Sigmoid colon (tissue), 6 donors: ENCODE measurements at regions not wholly inside any gene's neighbourhood (a gene's known extent, or its start where the extent isn't known, plus 50 kb on each side); places are given as distances from the start of the nearest gene placed in this dataset.
"Not testable (repeated sequence)": the region's sequence is repeated elsewhere in the genome, so short reads cannot be mapped to it uniquely, and the experiment has no call there.

Experiments
- DNase-seq: peaks from one replicate; pipeline ENCODE4 v3.0.0-alpha.2; 2019
- H3K27ac ChIP-seq, 4 donors: fragments of 200-600 bp; sonication (generic); one replicate each; pipeline ENCODE4 v1.5.1; 2016 to 2019; ENCODE audit warnings: mild to moderate bottlenecking in 1 of 4
- H3K27me3 ChIP-seq, 3 donors: fragments of 200-600 bp; sonication (generic); one replicate each; pipeline ENCODE4 v1.5.1; 2019; ENCODE audit warnings: mild to moderate bottlenecking in 1 of 3
- H3K36me3 ChIP-seq, 4 donors: fragments of 200-600 bp; sonication (generic); one replicate each; pipeline ENCODE4 v1.5.1; 2016 to 2019
- H3K4me1 ChIP-seq, 4 donors: fragments of 200-600 bp; sonication (generic); one replicate each; pipeline ENCODE4 v1.5.1; 2017 to 2019
- H3K4me3 ChIP-seq, 4 donors: fragments of 200-600 bp; sonication (generic); one replicate each; pipeline ENCODE4 v1.5.1; 2017 to 2019; ENCODE audit warnings: mild to moderate bottlenecking in 2 of 4, moderate library complexity in 1 of 4
- H3K9me3 ChIP-seq, 4 donors: fragments of 200-600 bp in 3 of 4; sonication (generic) in 3 of 4; one replicate each; pipeline versions ENCODE4 v1.5.1 to v1.6.1; 2013 to 2019
- CTCF ChIP-seq, 4 experiments: fragments of 450-650 bp in 3 of 4; fragments of 200-600 bp in 1 of 4; IDR thresholded peaks; one replicate each; pipeline ENCODE4 v1.5.1; 2016 to 2019; ENCODE audit warnings: antibody characterized with exemption in 4 of 4, mild to moderate bottlenecking in 3 of 4, moderate library complexity in 2 of 4
- EP300 ChIP-seq, 4 donors: sonication (generic); formaldehyde crosslinking; IDR thresholded peaks; one replicate each; pipeline ENCODE4 v1.6.1; 2017; ENCODE audit warnings: antibody characterized with exemption in 4 of 4
- POLR2A ChIP-seq, 2 donors: fragments of 450-650 bp; IDR thresholded peaks; one replicate each; pipeline ENCODE4 v1.6.1; 2016; ENCODE audit warnings: antibody characterized with exemption in 2 of 2, mild to moderate bottlenecking in 2 of 2, moderate library complexity in 2 of 2
- POLR2AphosphoS5 ChIP-seq, 4 donors: sonication (generic); formaldehyde crosslinking; IDR thresholded peaks; one replicate each; pipeline ENCODE4 v1.6.1; 2017; ENCODE audit warnings: antibody characterized with exemption in 4 of 4
- WGBS, 2 donors: extraction: QIAGEN DNeasy Blood & Tissue Kit; methylation state at CpG; one replicate each; pipeline ENCODE4 v1.1.7; 2013; 5-methylcytosine and 5-hydroxymethylcytosine counted together
- intact Hi-C: fragments of 100-400 bp; cut with DNase I; formaldehyde crosslinking; loops from one replicate; pipeline ENCODE4 v1.15.1; 2023
- donor health status: healthy with polysubstance abuse.
- donor health status: healthy.

DNA sequence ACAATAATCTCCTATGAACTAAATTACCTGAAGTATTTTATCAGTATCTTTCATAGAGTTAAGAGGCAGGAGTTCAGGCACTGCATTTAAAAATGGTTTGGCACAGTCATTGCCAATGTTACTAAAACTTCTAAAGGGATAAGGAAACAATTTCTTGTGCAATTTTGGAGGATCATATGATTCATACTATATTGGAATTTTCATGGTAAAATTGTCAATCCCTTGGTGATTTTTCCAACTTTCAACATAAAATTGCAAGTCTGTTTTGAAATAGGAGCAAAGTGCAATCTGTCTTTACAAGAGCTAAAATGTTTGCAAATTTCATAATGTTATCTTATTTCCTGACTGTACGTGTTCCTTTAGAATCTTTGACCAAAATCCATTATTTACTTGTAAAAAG is 211.1 kb downstream of the DMRTA1 start:
- 58 to 62% methylated on average over 1 of the region's 1 CpG for WGBS, 2 donors
- intact Hi-C loops = no loop called here

DNA sequence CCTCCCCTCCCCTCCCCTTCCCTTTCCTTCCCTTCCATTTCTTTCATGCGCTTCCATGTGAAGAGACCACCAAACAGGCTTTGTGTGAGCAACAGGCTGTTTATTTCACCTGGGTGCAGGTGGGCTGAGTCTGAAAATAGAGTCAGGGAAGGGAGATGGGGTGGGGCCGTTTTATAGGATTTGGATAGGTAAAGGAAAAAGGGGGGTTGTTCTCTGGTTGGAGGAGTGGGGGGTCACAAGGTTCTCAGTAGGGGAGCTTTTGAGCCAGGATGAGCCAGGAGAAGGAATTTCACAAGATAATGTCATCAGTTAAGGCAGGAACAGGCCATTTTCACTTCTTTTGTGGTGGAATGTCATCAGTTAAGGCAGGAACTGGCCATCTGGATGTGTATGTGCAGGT is 211.9 kb downstream of the DMRTA1 start:
- WGBS, 2 donors = 66 to 73% methylated on average over 2 of the region's 2 CpGs
- H3K9me3 ChIP-seq, intact Hi-C loops, H3K4me3 ChIP-seq, DNase-seq, H3K27ac ChIP-seq, H3K4me1 ChIP-seq, H3K36me3 ChIP-seq, H3K27me3 ChIP-seq: not testable (repeated sequence)

More for the DNA sequence above, 211.1 kb downstream of the DMRTA1 start:
- Histone ChIP-seq H3K4me1 (no peaks in the 10 kb centered on the region), H3K4me3 (no peak overlapping the region), H3K36me3 (no peaks in the 10 kb centered on the region), H3K27me3 (no peaks in the 10 kb centered on the region), H3K9me3 (no peaks in the 10 kb centered on the region), H3K27ac (no peak overlapping the region)
- no peak for TF ChIP-seq POLR2A (IDR thresholded peaks at IDR 0.05)
- DNase-seq = no peak

GRCh38 chr9:22682536-22682935 is 235.9 kb downstream of the DMRTA1 start:
- 48 to 63% methylated on average over 3 of the region's 3 CpGs for WGBS, 2 donors
- H3K27me3 ChIP-seq = no peaks in the 10 kb centered on the region
- no peak overlapping the region for H3K4me3 ChIP-seq
- no peak for DNase-seq
- H3K4me1 ChIP-seq = peaks cover 0 to 12% (median 0%) of the 10 kb centered on the region in 4 donors
- no peaks in the 10 kb centered on the region for H3K9me3 ChIP-seq
- H3K36me3 ChIP-seq = no peaks in the 10 kb centered on the region
- intact Hi-C loops = no loop called here
- TF ChIP-seq POLR2AphosphoS5 (IDR thresholded peaks at IDR 0.05) (no peak), EP300 (IDR thresholded peaks at IDR 0.05) (no peak), POLR2A (IDR thresholded peaks at IDR 0.05) (no peak), CTCF (IDR thresholded peaks at IDR 0.05) (no peak)
- no peak overlapping the region for H3K27ac ChIP-seq

- H3K27ac ChIP-seq = peak overlapping the region in 1 of 4 donors; percentile 54
- TF ChIP-seq POLR2A (IDR thresholded peaks at IDR 0.05) (no peak), CTCF (IDR thresholded peaks at IDR 0.05) (no peak), EP300 (IDR thresholded peaks at IDR 0.05) (peak in 1 of 4 donors; percentile 10), POLR2AphosphoS5 (IDR thresholded peaks at IDR 0.05) (peak in 1 of 4 donors; percentile 53)
- WGBS, 2 donors = 46 to 60% methylated on average over 4 of the region's 4 CpGs
- no peak overlapping the region for H3K4me3 ChIP-seq
- no peaks in the 10 kb centered on the region for H3K27me3 ChIP-seq
- no peaks in the 10 kb centered on the region for H3K9me3 ChIP-seq
- DNase-seq = no peak
- no peaks in the 10 kb centered on the region for H3K36me3 ChIP-seq
- peaks cover 0 to 12% (median 0%) of the 10 kb centered on the region in 4 donors for H3K4me1 ChIP-seq
- intact Hi-C loops = no loop called here
Measured at GRCh38 chr9:22682961-22683699, 236.5 kb downstream of the DMRTA1 start.

DNA sequence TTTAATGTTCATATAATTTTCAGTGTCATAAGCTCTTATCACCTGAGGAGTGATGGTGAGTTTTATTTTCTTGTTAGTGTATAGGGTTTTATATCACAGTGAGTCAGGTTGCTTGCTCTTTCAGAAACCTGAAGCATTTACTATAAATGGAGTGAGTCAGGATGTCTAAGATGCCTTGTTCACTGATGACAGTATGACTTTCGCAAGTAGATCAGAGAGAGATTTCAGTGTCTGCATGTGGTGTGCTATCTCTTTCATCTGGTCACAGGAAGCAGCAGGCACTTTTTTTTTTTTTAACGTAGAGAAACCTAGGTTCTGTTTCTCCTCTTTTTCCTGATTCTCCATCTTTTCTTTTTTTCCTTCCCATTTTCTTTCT is 237.1 kb downstream of the DMRTA1 start:
- Histone ChIP-seq H3K4me3 (no peak overlapping the region), H3K27ac (peak overlapping the region in 1 of 4 donors; percentile 54), H3K9me3 (no peaks in the 10 kb centered on the region), H3K36me3 (no peaks in the 10 kb centered on the region), H3K27me3 (no peaks in the 10 kb centered on the region), H3K4me1 (peaks cover 0 to 12% (median 0%) of the 10 kb centered on the region in 4 donors)
- WGBS, 2 donors = 43 to 76% methylated on average over 2 of the region's 2 CpGs
- intact Hi-C loops = no loop called here
- no peak for DNase-seq
- TF ChIP-seq POLR2A (IDR thresholded peaks at IDR 0.05) (no peak), EP300 (IDR thresholded peaks at IDR 0.05) (no peak)

DNA sequence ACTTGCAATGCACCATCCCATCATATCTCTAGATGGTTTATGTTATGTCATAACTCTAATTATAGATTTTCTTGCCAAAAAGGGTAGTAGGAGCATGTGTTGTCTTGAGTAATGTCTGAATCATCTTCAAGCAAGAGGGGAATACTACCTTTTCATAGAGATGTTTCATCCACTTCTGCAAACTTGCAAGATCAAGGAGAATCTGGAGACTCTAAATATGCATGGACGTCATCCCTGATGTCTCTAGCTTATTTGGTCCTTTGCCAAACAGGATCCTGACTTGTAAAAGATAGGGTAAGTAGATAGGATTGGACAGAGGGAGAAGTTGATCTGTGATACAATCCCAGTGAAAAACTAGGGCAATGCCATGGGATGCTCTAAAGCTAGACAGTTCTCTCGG is 246.5 kb downstream of the DMRTA1 start:
- Histone ChIP-seq H3K9me3 (peaks cover 0 to 2% (median 0%) of the 10 kb centered on the region in 4 donors), H3K36me3 (no peaks in the 10 kb centered on the region), H3K4me1 (no peaks in the 10 kb centered on the region), H3K4me3 (no peak overlapping the region), H3K27me3 (no peaks in the 10 kb centered on the region), H3K27ac (no peak overlapping the region)
- no peak for DNase-seq
- intact Hi-C loops = no loop called here
- no peak for TF ChIP-seq CTCF (IDR thresholded peaks at IDR 0.05)
- no peak for TF ChIP-seq POLR2AphosphoS5 (IDR thresholded peaks at IDR 0.05)
- no peak for TF ChIP-seq EP300 (IDR thresholded peaks at IDR 0.05)
- TF ChIP-seq POLR2A (IDR thresholded peaks at IDR 0.05) = no peak
- 21 to 76% methylated on average over 2 of the region's 2 CpGs for WGBS, 2 donors
